Ascending aorta (tissue), 2 donors: ENCODE measurements at regions not wholly inside any gene's neighbourhood (a gene's known extent, or its start where the extent isn't known, plus 50 kb on each side); places are given as distances from the start of the nearest gene placed in this dataset.

Source experiments
- DNase-seq, 2 donors: peaks; one replicate each; pipeline ENCODE4 v3.0.0-alpha.2; 2019; ENCODE audit warnings: low spot score in 2 of 2
- H3K27ac ChIP-seq, 2 donors: fragments of 200-600 bp; sonication (generic); one replicate each; pipeline ENCODE4 v1.5.1; 2016 to 2017; ENCODE audit warnings: mild to moderate bottlenecking in 1 of 2
- H3K27me3 ChIP-seq: fragments of 200-600 bp; sonication (generic); one replicate; pipeline ENCODE4 v1.5.1; 2017
- H3K36me3 ChIP-seq, 2 donors: fragments of 200-600 bp; sonication (generic); one replicate each; pipeline ENCODE4 v1.5.1; 2016
- H3K4me1 ChIP-seq, 2 donors: fragments of 200-600 bp; sonication (generic); one replicate each; pipeline ENCODE4 v1.5.1; 2016 to 2017; ENCODE audit warnings: mild to moderate bottlenecking in 1 of 2
- H3K4me3 ChIP-seq, 2 donors: fragments of 200-600 bp; sonication (generic); one replicate each; pipeline ENCODE4 v1.5.1; 2016 to 2017; ENCODE audit warnings: mild to moderate bottlenecking in 1 of 2
- H3K9me3 ChIP-seq, 2 donors: fragments of 200-600 bp; sonication (generic); one replicate each; pipeline ENCODE4 v1.5.1; 2016
- CTCF ChIP-seq, 3 experiments: fragments of 200-600 bp in 2 of 3; fragments of 450-650 bp in 1 of 3; sonication (generic) in 2 of 3; IDR thresholded peaks; one replicate each; pipeline ENCODE4 v1.5.1; 2016 to 2019; ENCODE audit warnings: antibody characterized with exemption in 3 of 3, mild to moderate bottlenecking in 1 of 3, moderate library complexity in 1 of 3
- intact Hi-C: fragments of 100-400 bp; cut with DNase I; formaldehyde crosslinking; loops from one replicate; pipeline ENCODE4 v1.15.1; 2023

GRCh38 chr9:79936336-79936735 lies 364.6 kb downstream of the TLE4 start:
- no peak overlapping the region for H3K27ac ChIP-seq
- no peaks in the 10 kb centered on the region for H3K4me1 ChIP-seq
- no peak overlapping the region for H3K4me3 ChIP-seq
- no peak for TF ChIP-seq CTCF (IDR thresholded peaks at IDR 0.05)
- H3K36me3 ChIP-seq: no peaks in the 10 kb centered on the region
- no peak for DNase-seq
- no peaks in the 10 kb centered on the region for H3K9me3 ChIP-seq
- H3K27me3 ChIP-seq: no peaks in the 10 kb centered on the region
- intact Hi-C loops: no loop called here

GRCh38 chr9:79929285-79929684 lies 357.5 kb downstream of the TLE4 start:
- intact Hi-C loops: no loop called here
- Histone ChIP-seq H3K36me3 (no peaks in the 10 kb centered on the region), H3K4me1 (no peaks in the 10 kb centered on the region), H3K27me3 (no peaks in the 10 kb centered on the region), H3K9me3 (no peaks in the 10 kb centered on the region), H3K4me3 (no peak overlapping the region), H3K27ac (no peak overlapping the region)
- no peak for DNase-seq
- TF ChIP-seq CTCF (IDR thresholded peaks at IDR 0.05): no peak

GRCh38 chr9:79928661-79929223 lies 357.0 kb downstream of the TLE4 start:
- no peak for TF ChIP-seq CTCF (IDR thresholded peaks at IDR 0.05)
- Histone ChIP-seq H3K4me3 (no peak overlapping the region), H3K36me3 (no peaks in the 10 kb centered on the region), H3K27me3 (no peaks in the 10 kb centered on the region), H3K4me1 (no peaks in the 10 kb centered on the region), H3K9me3 (no peaks in the 10 kb centered on the region), H3K27ac (no peak overlapping the region)
- no peak for DNase-seq
- intact Hi-C loops: no loop called here

GRCh38 chr9:79925326-79925725 lies 353.6 kb downstream of the TLE4 start:
- intact Hi-C loops: no loop called here
- Histone ChIP-seq H3K27me3 (no peaks in the 10 kb centered on the region), H3K9me3 (no peaks in the 10 kb centered on the region), H3K4me1 (no peaks in the 10 kb centered on the region), H3K27ac (no peak overlapping the region), H3K36me3 (no peaks in the 10 kb centered on the region), H3K4me3 (no peak overlapping the region)
- no peak for DNase-seq
- no peak for TF ChIP-seq CTCF (IDR thresholded peaks at IDR 0.05)

GRCh38 chr9:79924836-79925235 lies 353.1 kb downstream of the TLE4 start:
- Histone ChIP-seq H3K4me1 (no peaks in the 10 kb centered on the region), H3K4me3 (no peak overlapping the region), H3K36me3 (no peaks in the 10 kb centered on the region), H3K27me3 (no peaks in the 10 kb centered on the region), H3K27ac (no peak overlapping the region), H3K9me3 (no peaks in the 10 kb centered on the region)
- no peak for TF ChIP-seq CTCF (IDR thresholded peaks at IDR 0.05)
- no peak for DNase-seq
- intact Hi-C loops: no loop called here

- TF ChIP-seq CTCF (IDR thresholded peaks at IDR 0.05): no peak
- DNase-seq: no peak
Observed at GRCh38 chr9:79917421-79917820, 345.7 kb downstream of the TLE4 start.

More at GRCh38 chr9:79917421-79917820, 345.7 kb downstream of the TLE4 start:
- Histone ChIP-seq H3K36me3 (no peaks in the 10 kb centered on the region), H3K27me3 (no peaks in the 10 kb centered on the region), H3K4me3 (no peak overlapping the region), H3K27ac (no peak overlapping the region), H3K4me1 (no peaks in the 10 kb centered on the region), H3K9me3 (no peaks in the 10 kb centered on the region)
- intact Hi-C loops: no loop called here
